IMR-90 (cell line): ENCODE measurements at regions not wholly inside any gene's neighbourhood (a gene's known extent, or its start where the extent isn't known, plus 50 kb on each side); places are given as distances from the start of the nearest gene placed in this dataset.

Experiments
- ATAC-seq: fragments of 200-7000 bp; cut with Tn5 transposase; 2 replicates; pipeline ENCODE4 v1.9.1; 2020; ENCODE audit warnings: low read depth, mild to moderate bottlenecking, moderate library complexity
- BruUV-seq: library from RNA; stranded (reverse); fragments of 400-500 nt; replicated peaks from 2 replicates; lab custom pipeline; 2021; lab: Mats Ljungman, UMichigan
- CTCF ChIA-PET: fragments of 300-600 bp; formaldehyde crosslinking; extraction: SDS; loops from one replicate; lab custom pipeline; 2021; ENCODE audit warnings: antibody characterized with exemption; lab: Yijun Ruan, JAX
- POLR2A ChIA-PET: fragments of 300-600 bp; sonication (Branson Sonifier 250); formaldehyde crosslinking; loops from one replicate; lab custom pipeline; 2022; ENCODE audit warnings: antibody characterized with exemption; ENCODE audit not compliant: unreplicated experiment; lab: Charles Lee
- DNase-seq: peaks from one replicate; pipeline ENCODE4 v3.0.0; 2013
- H2AFZ ChIP-seq: replicated peaks from 2 replicates; pipeline ENCODE3; 2013; ENCODE audit warnings: low read length, mild to moderate bottlenecking; ENCODE audit not compliant: poor library complexity
- H2AK5ac ChIP-seq: 2 replicates; pipeline ENCODE4 v1.6.1; 2013; ENCODE audit warnings: low read depth, low read length, inconsistent platforms
- H2AK9ac ChIP-seq: replicated peaks from 2 replicates; pipeline ENCODE3; 2013; ENCODE audit warnings: mild to moderate bottlenecking, low read depth, low read length, moderate library complexity; ENCODE audit not compliant: poor library complexity
- H2BK120ac ChIP-seq: 2 replicates; pipeline ENCODE4 v1.6.1; 2013; ENCODE audit warnings: low read depth, low read length, inconsistent platforms
- H2BK15ac ChIP-seq: 3 replicates; pipeline ENCODE4 v1.6.1; 2013; ENCODE audit warnings: low read depth, low read length, inconsistent platforms
- H2BK20ac ChIP-seq: 2 replicates; pipeline ENCODE4 v1.6.1; 2013; ENCODE audit warnings: low read depth, mild to moderate bottlenecking, inconsistent platforms, low read length, moderate library complexity
- H2BK5ac ChIP-seq: 2 replicates; pipeline ENCODE4 v1.6.1; 2013; ENCODE audit warnings: mild to moderate bottlenecking, low read depth, low read length, inconsistent platforms; ENCODE audit not compliant: poor library complexity, severe bottlenecking
- H3K14ac ChIP-seq: replicated peaks from 2 replicates; pipeline ENCODE4 v1.6.1; 2013; ENCODE audit warnings: low read depth, low read length, inconsistent platforms
- H3K18ac ChIP-seq: 2 replicates; pipeline ENCODE4 v1.6.1; 2013; ENCODE audit warnings: low read depth, low read length, control low read depth
- H3K23ac ChIP-seq: 2 replicates; pipeline ENCODE4 v1.6.1; 2013; ENCODE audit warnings: low read depth, low read length, inconsistent platforms
- H3K27ac ChIP-seq: 2 replicates; pipeline ENCODE4 v1.5.1; 2013; ENCODE audit warnings: mild to moderate bottlenecking, control low read depth, low read length; ENCODE audit not compliant: insufficient read depth
- H3K27me3 ChIP-seq: 2 replicates; pipeline ENCODE4 v1.6.1; 2013; ENCODE audit warnings: low read length; ENCODE audit not compliant: control insufficient read depth, insufficient read depth
- H3K36me3 ChIP-seq: 2 replicates; pipeline ENCODE4 v1.6.1; 2013; ENCODE audit warnings: low read length, mixed read lengths; ENCODE audit not compliant: control insufficient read depth, insufficient read depth
- H3K4ac ChIP-seq: 2 replicates; pipeline ENCODE4 v1.6.1; 2013; ENCODE audit warnings: low read depth, low read length, inconsistent platforms
- H3K4me1 ChIP-seq: 2 replicates; pipeline ENCODE4 v1.6.1; 2013; ENCODE audit warnings: low read length, mixed read lengths; ENCODE audit not compliant: control insufficient read depth, insufficient read depth
- H3K4me2 ChIP-seq: 2 replicates; pipeline ENCODE4 v1.6.1; 2013; ENCODE audit warnings: low read depth, mild to moderate bottlenecking, control low read depth, low read length, moderate library complexity
- H3K4me3 ChIP-seq: 2 replicates; pipeline ENCODE4 v1.5.1; 2013; ENCODE audit warnings: low read depth, mild to moderate bottlenecking, control low read depth, low read length, moderate library complexity; ENCODE audit not compliant: insufficient read depth
- H3K56ac ChIP-seq: 2 replicates; pipeline ENCODE4 v1.6.1; 2013; ENCODE audit warnings: low read length, inconsistent platforms; ENCODE audit not compliant: insufficient read depth; ENCODE audit errors: extremely low read depth
- H3K79me1 ChIP-seq, 2 experiments: 2 replicates each; pipeline ENCODE4 v1.6.1; 2013; ENCODE audit warnings: low read length in 2 of 2, inconsistent platforms in 1 of 2, low read depth in 1 of 2
- H3K9ac ChIP-seq: 2 replicates; pipeline ENCODE4 v1.6.1; 2013; ENCODE audit warnings: low read depth, low read length, control low read depth
- H3K9me1 ChIP-seq: 2 replicates; pipeline ENCODE4 v1.6.1; 2013; ENCODE audit warnings: low read length, inconsistent platforms; ENCODE audit not compliant: insufficient read depth
- H3K9me3 ChIP-seq: 2 replicates; pipeline ENCODE4 v1.6.1; 2013; ENCODE audit warnings: low read length; ENCODE audit not compliant: control insufficient read depth, insufficient read depth
- H4K20me1 ChIP-seq: 2 replicates; pipeline ENCODE4 v1.6.1; 2013; ENCODE audit warnings: low read length, inconsistent platforms; ENCODE audit not compliant: insufficient read depth
- H4K5ac ChIP-seq: 2 replicates; pipeline ENCODE4 v1.6.1; 2013; ENCODE audit warnings: mild to moderate bottlenecking, low read depth, low read length, control low read depth
- H4K8ac ChIP-seq, 2 experiments: 2 replicates each; pipeline ENCODE4 v1.6.1; 2013; ENCODE audit warnings: low read depth in 2 of 2, low read length in 2 of 2, control low read depth in 1 of 2, inconsistent platforms in 1 of 2
- H4K91ac ChIP-seq: 2 replicates; pipeline ENCODE4 v1.6.1; 2013; ENCODE audit warnings: low read depth, low read length, inconsistent platforms; ENCODE audit not compliant: insufficient read depth
- BHLHE40 ChIP-seq: fragments of 150-350 bp; IDR thresholded peaks from 2 replicates; pipeline ENCODE4 v1.6.1; 2016; ENCODE audit warnings: mild to moderate bottlenecking, low read depth, low read length
- CEBPB ChIP-seq: IDR thresholded peaks from 2 replicates; pipeline ENCODE4 v1.6.1; 2012; ENCODE audit warnings: low read depth, low read length, improper control_type of control experiment
- CHD1 ChIP-seq: IDR thresholded peaks from 2 replicates; pipeline ENCODE4 v1.6.1; 2012; ENCODE audit warnings: low read depth, low read length, improper control_type of control experiment
- CTCF ChIP-seq: conservative IDR thresholded peaks from 2 replicates; pipeline ENCODE4 v1.5.1; 2012; ENCODE audit warnings: mild to moderate bottlenecking, low read depth, low read length, improper control_type of control experiment
- ELK1 ChIP-seq: fragments of 150-350 bp; IDR thresholded peaks from 2 replicates; pipeline ENCODE4 v1.6.1; 2016; ENCODE audit warnings: low read depth, mild to moderate bottlenecking, low read length, moderate library complexity, borderline replicate concordance
- FOS ChIP-seq: fragments of 150-350 bp; IDR thresholded peaks from 2 replicates; pipeline ENCODE4 v1.6.1; 2016; ENCODE audit warnings: low read depth, low read length
- MAFK ChIP-seq: IDR thresholded peaks from 2 replicates; pipeline ENCODE4 v1.6.1; 2012; ENCODE audit warnings: low read depth, low read length, improper control_type of control experiment
- MAZ ChIP-seq: IDR thresholded peaks from 2 replicates; pipeline ENCODE4 v1.6.1; 2012; ENCODE audit warnings: low read depth, mild to moderate bottlenecking, low read length, improper control_type of control experiment, moderate library complexity, borderline replicate concordance
- MXI1 ChIP-seq: IDR thresholded peaks from 2 replicates; pipeline ENCODE4 v1.6.1; 2012; ENCODE audit warnings: low read depth, mild to moderate bottlenecking, low read length, moderate library complexity, borderline replicate concordance
- NFE2L2 ChIP-seq: fragments of 150-350 bp; IDR thresholded peaks from 2 replicates; pipeline ENCODE4 v1.6.1; 2016; ENCODE audit warnings: low read depth, mild to moderate bottlenecking, low read length
- POLR2A ChIP-seq: IDR thresholded peaks from 2 replicates; pipeline ENCODE4 v1.6.1; 2012; ENCODE audit warnings: mild to moderate bottlenecking, low read depth, low read length
- RAD21 ChIP-seq: IDR thresholded peaks from 2 replicates; pipeline ENCODE4 v1.6.1; 2012; ENCODE audit warnings: low read length, improper control_type of control experiment
- RCOR1 ChIP-seq: IDR thresholded peaks from 2 replicates; pipeline ENCODE4 v1.6.1; 2012; ENCODE audit warnings: mild to moderate bottlenecking, low read length, improper control_type of control experiment; ENCODE audit not compliant: insufficient replicate concordance
- RFX5 ChIP-seq: IDR thresholded peaks from 2 replicates; pipeline ENCODE4 v1.8.0; 2012; ENCODE audit warnings: low read depth, mild to moderate bottlenecking, low read length, moderate library complexity
- SMC3 ChIP-seq: fragments of 150-350 bp; IDR thresholded peaks from 2 replicates; pipeline ENCODE4 v1.6.1; 2016; ENCODE audit warnings: low read depth, mild to moderate bottlenecking, antibody characterized with exemption, low read length, moderate library complexity
- USF2 ChIP-seq: fragments of 150-350 bp; IDR thresholded peaks from 2 replicates; pipeline ENCODE4 v1.6.1; 2017; ENCODE audit warnings: mild to moderate bottlenecking, antibody characterized with exemption, low read length, low read depth
- WGBS, 2 experiments: methylation state at CpG; one replicate each; pipeline versions ENCODE4 v1.1.5 to v1.1.7; 2013; ENCODE audit warnings: missing lambda C conversion rate in 2 of 2; ENCODE audit not compliant: insufficient read length in 1 of 2; ENCODE audit errors: extremely low coverage in 2 of 2; 5-methylcytosine and 5-hydroxymethylcytosine counted together
- dilution Hi-C: fragments of 300-500 bp; cut with HindIII; formaldehyde crosslinking; loops from one replicate; pipeline ENCODE4 v1.14.3; 2018; ENCODE audit warnings: low sequenced_read_pairs; ENCODE audit not compliant: unreplicated experiment
- in situ Hi-C: fragments of 300-500 bp; cut with MboI; formaldehyde crosslinking; loops from 3 replicates; pipeline ENCODE4 v1.14.3; 2019; ENCODE audit warnings: low sequenced_read_pairs, inconsistent platforms, mixed read lengths
- intact Hi-C: fragments of 100-400 bp; cut with micrococcal nuclease; formaldehyde crosslinking; loops from 2 replicates; pipeline ENCODE4 v1.10.0; 2022

- Histone ChIP-seq H3K18ac (no peak overlapping the region), H3K56ac (no peak overlapping the region), H3K23ac (no peak overlapping the region), H2BK15ac (no peak overlapping the region), H3K36me3 (no peaks in the 10 kb centered on the region), H4K5ac (no peak overlapping the region), H2AFZ (no peak overlapping the region), H4K91ac (no peak overlapping the region), H3K4me2 (no peak overlapping the region), H4K8ac (no peak overlapping the region), H3K9me3 (no peaks in the 10 kb centered on the region), H2AK9ac (no peak overlapping the region), H3K4me3 (no peak overlapping the region), H3K79me1 (no peaks in the 10 kb centered on the region), H3K27ac (no peak overlapping the region), H3K9me1 (no peaks in the 10 kb centered on the region), H2BK5ac (no peak overlapping the region), H2BK120ac (no peak overlapping the region), H3K4me1 (no peaks in the 10 kb centered on the region; the same call in 1 of the 2 replicates), H2AK5ac (no peak overlapping the region), H4K20me1 (no peaks in the 10 kb centered on the region), H3K4ac (no peak overlapping the region), H3K27me3 (no peaks in the 10 kb centered on the region), H3K9ac (no peak overlapping the region), H3K14ac (no peak overlapping the region), H2BK20ac (no peak overlapping the region)
- CTCF ChIA-PET = no interaction called here
- ATAC-seq = no peak
- TF ChIP-seq RAD21 (no peak), ELK1 (no peak), POLR2A (no peak), CHD1 (no peak), MAFK (no peak), MAZ (no peak), CEBPB (no peak), BHLHE40 (no peak), USF2 (no peak), SMC3 (no peak), RFX5 (no peak), FOS (no peak), CTCF (no peak), MXI1 (no peak), RCOR1 (no peak), NFE2L2 (no peak)
- POLR2A ChIA-PET = no interaction called here
- no peak for DNase-seq
- dilution Hi-C loops = no loop called here
- BruUV-seq = no TSS peak
- intact Hi-C loops = no loop called here
- in situ Hi-C loops = loop anchor here (10.0 kb wide), 1 partner anchor 75 kb away; no protein-coding TSS in a partner anchor
- WGBS, 2 experiments = no CpG with 5 or more reads among the region's 2 CpGs
Measured at GRCh38 chr9:21729648-21730047, 72.8 kb upstream of the MTAP start.
